ENCODE measurements at regions not wholly inside any gene's neighbourhood (a gene's known extent, or its start where the extent isn't known, plus 50 kb on each side); places are given as distances from the start of the nearest gene placed in this dataset.

DNA sequence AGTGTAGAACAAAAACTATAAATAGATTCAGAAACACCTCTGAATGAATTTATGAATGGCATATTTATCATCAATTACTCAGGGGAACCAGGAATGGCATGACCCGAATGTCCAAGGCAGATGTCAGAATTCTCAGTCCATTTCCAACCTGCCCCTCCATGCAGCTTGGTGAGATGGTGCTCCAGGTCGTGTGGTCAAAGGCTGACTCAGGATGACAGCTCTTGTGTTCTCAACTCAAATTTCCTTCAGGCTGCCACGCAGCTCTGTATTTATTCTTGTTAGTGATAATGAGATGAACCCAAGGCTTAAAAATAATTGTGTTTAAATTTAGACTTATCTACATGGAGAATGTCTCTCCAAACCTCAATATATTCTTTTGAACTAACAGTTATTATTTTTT lies 146.9 kb downstream of the METTL4 start:
- DNase-seq (ENCODE audit: low read depth in 2 of 2) = no peak

DNA sequence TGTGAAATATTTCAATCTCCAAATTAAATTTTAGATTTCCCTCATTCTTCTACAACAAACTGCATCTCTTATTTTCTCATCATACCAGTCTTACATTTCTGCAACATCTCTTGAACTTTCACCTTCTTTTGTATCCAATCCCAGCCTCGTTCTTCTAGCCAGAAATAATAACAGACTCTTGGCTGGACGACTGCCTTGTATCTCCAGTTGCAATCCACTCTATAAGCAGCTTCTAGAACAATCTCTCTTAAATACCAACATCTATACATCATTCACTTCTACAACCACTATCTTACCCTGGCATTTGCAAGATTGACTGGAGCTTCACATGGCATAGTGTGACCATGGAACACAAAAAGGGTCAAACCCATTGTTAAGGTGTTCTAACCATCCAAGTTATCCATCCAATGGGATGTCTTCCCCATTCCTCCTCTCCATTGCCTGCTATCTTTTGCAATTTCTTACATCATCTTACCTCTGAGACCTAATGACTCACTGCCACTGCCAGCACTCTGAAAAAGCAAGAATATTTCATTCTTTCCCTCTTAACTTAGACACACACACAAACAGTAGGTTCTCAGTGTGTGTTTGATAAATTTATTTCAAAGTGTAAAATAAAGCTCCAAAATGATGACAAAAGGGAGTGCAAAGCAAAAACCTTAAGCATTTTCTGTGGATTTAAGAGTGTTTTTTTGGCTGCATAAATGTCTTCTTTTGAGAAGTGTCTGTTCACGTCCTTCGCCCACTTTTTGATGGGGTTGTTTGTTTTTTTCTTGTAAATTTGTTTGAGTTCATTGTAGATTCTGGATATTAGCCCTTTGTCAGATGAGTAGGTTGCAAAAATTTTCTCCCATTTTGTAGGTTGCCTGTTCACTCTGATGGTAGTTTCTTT lies 145.6 kb downstream of the METTL4 start:
- DNase-seq (ENCODE audit: low read depth in 2 of 2) = no peak

DNA sequence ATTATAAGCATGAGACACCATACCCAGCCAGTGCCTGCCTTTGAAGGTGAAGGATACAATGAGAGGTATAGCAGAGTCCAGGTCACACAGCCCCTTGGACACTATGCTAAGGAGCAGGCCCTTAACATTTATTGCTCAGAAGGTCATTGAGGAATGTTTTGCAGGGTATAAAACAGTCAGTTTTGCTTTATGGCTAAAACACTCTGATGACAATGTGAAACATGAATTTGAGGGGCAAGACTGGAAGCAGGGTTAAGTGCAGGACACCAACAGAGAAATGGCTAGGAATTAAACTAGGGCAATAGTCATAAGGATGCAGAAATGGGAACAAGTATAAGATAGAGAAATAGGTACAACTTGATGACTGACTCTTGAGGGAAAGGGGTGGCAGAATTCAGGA lies 141.1 kb downstream of the METTL4 start:
- DNase-seq (ENCODE audit: low read depth in 2 of 2) = no peak

DNA sequence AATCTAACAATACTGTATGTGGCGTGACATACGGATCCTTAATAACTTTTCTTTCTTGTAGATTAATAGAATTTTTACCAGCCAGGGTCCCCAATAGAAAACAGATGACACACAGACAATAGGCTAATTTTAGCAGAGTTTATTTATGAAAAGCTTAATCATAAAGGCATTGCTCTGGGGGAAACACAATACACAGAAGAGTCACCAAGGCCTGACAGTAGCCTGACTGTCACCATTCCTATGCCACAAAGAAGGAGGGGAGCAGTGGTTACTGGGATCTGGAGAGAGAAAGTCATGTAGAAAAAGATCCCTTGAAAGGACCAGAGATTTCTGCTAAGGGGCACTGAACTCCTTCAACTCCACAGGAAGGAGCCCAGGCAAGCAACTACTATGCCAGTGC lies 139.5 kb downstream of the METTL4 start:
- DNase-seq (ENCODE audit: low read depth in 2 of 2) = no peak

DNA sequence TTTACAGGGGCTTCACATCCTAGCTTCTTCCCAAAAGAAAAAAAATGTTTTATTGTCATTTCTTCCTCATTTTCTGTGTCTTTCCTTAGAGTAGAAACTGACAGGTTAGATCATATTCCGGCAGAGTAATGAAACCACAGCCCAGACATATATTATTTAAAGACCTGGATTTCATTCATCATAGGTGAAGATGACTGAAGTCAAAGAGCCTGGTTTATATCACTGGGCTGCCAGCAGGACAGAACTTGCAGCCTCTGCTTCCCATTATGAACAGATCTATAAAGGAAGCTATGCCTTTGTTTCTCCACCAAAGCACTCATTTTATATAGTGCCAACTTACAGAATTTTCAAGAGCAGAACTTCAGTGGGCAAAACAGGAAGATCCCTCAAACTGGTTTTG lies 137.9 kb downstream of the METTL4 start:
- DNase-seq (ENCODE audit: low read depth in 2 of 2) = no peak

DNA sequence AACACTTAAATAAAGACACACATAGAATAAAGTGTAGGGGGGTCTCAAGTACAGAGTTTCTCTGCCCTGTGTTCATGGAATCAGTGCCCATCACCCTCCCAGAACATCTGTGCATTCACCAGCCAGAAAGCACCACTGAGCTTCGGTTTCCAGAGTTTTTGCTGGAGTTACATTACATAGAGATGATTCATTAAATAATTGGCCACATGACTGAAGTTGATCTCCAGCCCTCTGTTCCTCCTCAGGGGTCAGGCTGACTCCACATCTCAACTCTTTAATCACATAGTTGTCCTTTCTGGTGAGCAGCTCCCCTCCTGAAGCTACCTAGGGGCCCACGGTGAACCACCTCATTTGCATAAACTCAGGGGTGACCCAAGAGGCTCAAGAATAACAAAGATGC lies 129.8 kb downstream of the METTL4 start:
- DNase-seq (ENCODE audit: low read depth in 2 of 2) = no peak

DNA sequence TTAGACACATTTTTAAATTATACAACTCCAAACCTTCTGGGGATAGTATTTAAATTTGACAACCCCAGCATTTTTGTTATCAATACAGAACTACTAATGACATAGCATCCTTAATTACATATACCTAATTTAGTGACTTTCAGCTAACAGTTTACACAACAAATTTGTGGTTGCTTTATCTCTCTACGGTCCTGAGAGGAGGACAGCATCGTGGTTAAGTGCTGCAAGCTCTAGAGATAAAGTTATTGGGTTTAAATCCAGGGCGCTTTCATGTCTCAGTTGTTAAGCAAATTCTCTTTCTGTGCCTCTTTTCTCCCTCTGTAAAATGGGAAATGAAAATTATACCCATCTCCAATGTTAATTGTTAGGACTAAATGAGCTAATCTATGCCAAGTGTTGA lies 129.3 kb downstream of the METTL4 start:
- no peak for DNase-seq (ENCODE audit: low read depth in 2 of 2)

DNA sequence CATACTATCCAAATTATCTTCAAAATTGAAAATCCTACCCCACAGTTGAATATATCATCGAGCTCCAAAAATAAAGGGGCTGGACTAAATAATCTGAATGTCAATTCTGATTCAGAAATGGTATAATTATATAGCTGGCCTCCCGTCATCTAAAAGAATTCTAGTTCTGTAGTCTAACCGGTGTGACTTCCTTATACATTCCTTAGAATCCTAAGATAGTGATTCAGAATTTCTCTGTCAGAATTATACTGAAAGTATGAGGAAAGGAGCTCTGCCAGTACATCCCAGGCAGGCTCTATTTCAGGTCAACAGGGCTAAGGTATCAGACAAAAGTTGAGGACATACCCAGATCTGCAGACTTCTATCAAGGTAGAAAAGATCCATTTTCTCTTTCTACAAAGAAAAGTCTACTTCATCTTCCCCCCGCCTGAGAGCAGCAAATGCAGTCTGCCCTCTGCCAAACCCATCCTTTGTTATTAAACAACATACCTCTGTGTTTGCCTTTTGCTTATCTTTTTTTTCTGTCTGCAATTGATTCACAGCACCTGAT lies 128.5 kb downstream of the METTL4 start:
- no peak for DNase-seq (ENCODE audit: low read depth in 2 of 2)

DNA sequence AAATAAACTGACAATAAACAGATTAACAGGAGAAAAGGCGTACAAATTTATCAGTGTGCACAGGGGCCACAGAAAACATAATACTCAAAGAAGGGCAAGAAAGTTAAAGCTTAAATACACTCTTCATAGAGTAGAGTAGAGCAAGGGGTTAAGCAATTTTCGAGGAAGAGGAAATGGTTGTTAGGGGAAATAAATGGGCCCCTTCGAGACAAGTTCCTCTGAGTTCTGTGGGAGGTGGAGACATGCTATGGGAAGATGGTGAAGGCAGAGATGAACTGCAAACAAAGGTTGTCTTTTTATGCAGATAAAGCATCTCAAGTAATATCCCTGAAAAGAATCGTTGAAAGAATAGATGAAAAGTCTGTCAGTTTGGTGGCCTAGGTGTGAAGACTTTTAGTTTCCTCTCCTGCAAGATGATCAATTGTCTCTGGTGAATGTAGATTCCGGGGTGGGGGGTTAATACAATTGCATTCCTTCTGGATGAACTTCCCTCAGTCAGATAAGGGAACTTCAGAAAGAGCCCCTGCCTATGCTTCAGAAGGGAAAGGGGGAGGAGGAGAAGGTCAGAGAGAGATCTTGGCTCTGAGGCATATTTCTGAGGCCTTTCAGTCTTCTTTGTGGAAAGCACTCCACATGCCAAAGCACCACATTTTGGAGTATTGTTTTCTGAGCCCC lies 127.0 kb downstream of the METTL4 start:
- no peak for DNase-seq (ENCODE audit: low read depth in 2 of 2)

DNA sequence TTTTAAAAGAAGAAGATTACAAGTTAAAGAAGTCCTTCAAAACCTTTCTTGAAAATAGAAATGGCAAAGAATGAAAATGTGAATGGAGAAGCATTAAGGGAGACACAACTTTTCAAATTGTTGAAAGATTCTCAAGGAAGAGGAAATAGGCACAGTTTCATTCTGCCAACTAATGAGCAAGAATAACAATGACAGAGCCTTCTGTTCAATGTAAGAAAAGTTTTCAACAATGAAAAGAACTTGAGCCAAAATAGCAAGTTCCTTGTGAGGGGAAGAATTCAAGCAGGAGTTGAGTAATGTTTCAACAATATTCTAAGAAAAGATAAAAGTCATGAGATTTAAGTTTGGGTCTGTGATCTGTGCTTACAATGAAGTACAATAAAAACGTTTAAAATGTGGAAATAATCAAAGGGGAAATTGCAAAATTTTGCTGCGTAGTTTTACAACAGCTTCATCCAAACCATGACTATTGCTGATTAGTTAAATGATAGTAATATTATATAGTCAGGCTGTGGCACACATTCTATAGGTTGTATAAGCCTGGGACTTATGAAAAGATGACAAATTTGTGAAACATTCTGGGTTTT lies 122.6 kb downstream of the METTL4 start:
- no peak for DNase-seq (ENCODE audit: low read depth in 2 of 2)

DNA sequence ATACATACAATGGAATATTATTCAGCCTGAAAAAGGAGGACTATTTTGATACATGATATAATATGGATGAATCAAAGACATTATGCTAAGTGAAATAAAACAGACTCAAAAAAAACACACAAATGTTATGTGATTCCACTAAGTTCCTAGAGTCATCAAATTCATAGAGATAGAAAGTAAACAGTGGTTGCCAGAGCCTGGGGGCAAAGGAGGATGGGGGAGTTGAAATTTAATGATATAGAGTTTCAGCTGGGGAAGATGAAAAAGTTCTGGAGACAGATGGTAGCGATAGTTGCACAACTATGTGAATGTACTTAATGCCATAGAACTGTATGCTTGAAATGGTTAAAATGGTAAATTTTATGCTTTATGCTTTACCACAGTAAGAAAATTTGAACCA lies 119.7 kb downstream of the METTL4 start:
- DNase-seq (ENCODE audit: low read depth in 2 of 2) = no peak

DNA sequence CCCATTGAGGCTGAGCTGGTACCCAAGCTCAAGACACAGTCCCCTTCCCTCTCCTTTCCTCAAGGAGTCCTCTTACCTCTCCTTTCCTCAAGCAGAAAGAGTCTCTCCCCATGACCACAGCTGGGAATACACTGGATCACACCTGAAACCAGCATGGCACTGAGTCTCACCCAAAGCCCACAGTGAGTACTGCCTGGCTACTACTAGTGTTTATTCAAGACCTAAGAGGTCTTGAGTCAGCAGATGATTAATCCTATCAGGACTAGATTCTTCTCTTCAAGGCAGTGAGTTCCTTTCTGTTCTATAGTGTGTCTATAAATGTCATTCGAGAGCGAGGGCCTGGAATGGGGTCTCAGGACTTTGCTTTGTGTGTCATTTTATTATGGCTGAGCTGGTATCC lies 111.4 kb downstream of the METTL4 start:
- no peak for DNase-seq (ENCODE audit: low read depth in 2 of 2)

DNA sequence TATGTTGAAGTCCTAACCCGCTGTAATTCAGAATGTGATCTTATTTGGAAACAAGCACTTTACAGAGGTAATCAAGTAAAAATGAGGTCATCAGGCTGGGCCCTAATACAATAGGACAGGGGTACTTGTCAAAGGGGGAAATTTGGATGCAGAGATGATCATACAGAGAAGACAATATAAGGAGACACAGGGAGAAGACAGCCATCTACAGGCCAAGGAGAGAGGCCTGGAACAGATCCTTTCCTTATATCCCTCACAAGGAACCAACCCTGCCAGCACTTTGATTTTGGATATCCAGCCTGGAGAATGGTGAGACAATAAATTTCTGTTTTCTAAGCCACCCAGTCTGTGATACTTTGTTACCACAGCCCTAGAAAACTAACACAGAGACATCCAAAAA lies 104.3 kb downstream of the METTL4 start:
- no peak for DNase-seq (ENCODE audit: low read depth in 2 of 2)

DNA sequence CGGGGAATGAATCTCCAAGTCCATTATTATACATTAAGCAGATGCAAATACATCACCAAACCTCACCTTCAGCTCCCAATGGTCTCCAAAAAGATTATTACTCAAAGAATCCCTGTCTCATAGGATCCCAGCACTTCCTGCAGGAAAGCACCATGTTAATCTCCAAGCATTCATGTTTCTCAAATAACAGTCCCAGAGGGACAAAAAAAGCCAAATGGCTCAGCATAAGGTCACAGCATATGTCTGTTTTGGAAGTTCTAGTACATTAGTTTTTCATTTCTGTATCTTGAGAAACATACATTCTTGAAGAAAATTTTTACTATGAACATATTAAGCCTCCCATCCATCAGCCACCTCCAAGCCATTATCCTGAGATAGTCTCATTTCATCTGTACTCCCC lies 103.3 kb downstream of the METTL4 start:
- DNase-seq (ENCODE audit: low read depth in 2 of 2) = no peak

DNA sequence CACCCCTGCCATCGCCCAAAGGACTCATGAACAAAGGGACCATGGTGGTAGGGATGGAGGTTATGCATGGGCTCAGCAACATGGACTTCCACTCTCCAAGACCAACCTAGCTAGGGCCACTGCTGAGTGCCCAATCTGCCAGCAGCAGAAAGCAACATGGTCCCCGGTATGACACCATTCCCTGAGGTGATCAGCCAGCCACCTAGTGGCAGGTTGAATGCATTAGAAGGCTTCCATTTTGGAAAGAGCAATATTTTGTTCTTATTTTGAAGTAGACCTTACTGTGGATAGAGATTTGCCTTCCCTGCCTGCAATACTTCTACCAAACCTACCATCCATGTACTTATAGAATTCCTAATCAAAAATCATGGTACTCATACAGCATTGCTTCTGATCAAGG lies 99.8 kb downstream of the METTL4 start:
- no peak for DNase-seq (ENCODE audit: low read depth in 2 of 2)

DNA sequence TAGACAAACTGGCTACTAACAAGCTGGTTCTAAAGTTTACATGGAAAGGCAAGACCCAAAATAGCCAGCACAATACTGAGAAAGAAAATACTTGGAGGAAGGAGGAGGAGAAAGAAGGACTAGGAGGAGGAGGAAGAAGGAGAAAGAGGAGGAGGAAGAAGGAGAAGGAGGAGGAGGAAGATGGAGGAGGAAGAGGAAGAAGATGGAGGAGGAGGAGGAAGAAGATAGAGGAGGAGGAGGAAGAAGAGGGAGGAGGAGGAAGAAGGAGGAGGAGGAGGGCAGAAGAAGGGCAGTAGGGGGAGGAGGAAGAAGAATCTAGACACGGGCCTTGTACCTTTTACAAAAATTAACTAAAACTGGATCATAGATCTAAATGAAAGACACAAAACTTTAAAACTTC lies 92.6 kb downstream of the METTL4 start:
- DNase-seq (ENCODE audit: low read depth in 2 of 2) = no peak

DNA sequence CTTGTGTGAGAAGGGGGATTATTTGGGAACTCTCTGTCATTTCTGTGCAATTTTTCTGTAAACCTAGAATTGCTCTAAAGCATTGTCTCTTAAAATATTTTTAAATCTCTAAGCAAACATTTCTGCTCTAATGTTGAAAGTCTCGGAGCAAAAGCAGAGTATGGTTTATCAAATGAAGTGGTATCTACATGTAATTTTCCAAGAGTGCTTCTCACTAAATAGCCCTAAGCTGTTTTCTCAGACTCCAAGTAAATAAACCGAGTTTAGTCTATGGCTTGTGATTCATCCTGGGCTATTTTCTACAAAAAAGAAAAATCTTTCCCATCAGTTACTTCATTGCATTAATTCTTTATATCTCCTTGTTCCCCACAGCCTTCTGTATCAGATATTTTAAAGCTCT lies 90.8 kb downstream of the METTL4 start:
- DNase-seq (ENCODE audit: low read depth in 2 of 2) = no peak

DNA sequence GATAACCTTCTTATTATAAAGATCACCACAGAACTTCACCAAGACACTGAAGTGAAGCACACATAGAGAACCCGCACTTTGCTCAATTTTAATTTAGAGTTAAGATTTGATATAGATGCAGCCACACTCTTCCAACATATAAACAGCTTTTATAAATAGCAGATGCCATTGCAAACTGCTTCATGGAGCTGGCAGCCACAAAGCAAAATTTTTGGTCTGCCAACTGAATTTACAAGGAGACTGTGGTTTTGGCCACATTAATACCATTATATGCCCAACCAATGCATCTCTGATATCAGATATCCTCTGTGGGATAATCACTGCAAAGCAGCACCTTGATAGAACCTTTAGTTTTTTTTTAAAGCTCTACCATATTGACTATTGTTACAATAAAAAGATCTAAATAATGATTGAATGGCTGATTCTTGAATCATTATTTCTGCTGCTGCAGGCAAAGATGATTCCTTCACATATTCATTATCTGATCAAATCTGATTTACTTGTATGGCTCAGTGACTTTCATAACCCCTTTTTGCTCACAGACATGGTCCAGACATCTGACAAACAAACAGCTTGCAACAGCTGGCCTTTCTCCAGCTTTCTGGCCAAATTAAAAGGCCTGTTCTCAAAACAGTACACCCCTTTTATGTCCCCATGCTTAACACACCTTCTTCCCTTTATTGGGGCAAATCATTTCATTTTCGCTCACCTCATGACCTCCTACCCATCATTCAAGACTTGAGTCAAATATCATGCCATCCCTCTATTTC lies 88.4 kb downstream of the METTL4 start:
- no peak for DNase-seq (ENCODE audit: low read depth in 2 of 2)

DNA sequence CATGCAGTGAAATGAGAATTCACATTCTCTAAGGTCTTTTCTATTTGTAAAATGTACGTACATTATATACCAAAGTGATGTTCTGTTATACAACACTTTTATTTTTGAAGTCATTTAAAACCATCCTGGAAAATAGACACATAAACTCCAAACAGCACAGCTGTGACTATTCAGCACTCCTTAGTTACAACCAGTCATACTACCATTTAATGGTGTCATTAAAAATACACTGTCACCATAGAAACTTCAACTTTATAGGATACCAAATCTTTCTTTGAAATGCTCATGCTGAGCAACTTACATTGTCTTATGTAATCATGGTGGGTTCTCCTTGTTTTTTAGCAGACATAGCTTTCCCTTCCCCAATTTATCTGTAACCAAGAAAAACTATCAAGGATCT lies 85.3 kb downstream of the METTL4 start:
- no peak for DNase-seq (ENCODE audit: low read depth in 2 of 2)

DNA sequence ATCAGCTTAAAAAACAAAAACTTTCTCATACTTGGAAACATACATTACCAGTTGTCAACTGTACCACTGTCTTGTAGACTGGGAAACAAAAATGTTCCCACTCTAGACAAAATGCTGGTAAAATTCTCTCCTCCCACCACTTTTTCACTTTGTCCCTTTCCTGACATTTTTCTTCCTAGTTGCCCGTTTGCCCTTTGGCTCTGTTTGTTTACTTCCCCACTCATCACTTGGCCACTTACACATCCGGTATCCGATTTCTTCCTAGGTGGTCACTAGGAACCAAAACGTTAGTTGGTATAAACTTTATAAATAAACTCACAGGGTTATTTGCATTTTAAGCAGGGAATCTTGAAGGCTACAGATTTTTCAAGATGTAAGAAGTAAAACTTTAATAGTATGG lies 84.9 kb downstream of the METTL4 start:
- no peak for DNase-seq (ENCODE audit: low read depth in 2 of 2)
